HG03280 (cell line): ENCODE measurements at regions not wholly inside any gene's neighbourhood (a gene's known extent, or its start where the extent isn't known, plus 50 kb on each side); places are given as distances from the start of the nearest gene placed in this dataset.

ENCODE experiments used
- ATAC-seq: cut with Tn5 transposase; IDR thresholded peaks from one replicate; pipeline ENCODE4 v1.9.1; 2021; ENCODE audit warnings: mild to moderate bottlenecking, moderate library complexity; ENCODE audit not compliant: unreplicated experiment

GRCh38 chr14:100658181-100658886, 68.4 kb upstream of the DLK1 start:
- no peak for ATAC-seq

GRCh38 chr14:100659345-100660001, 67.2 kb upstream of the DLK1 start:
- ATAC-seq, result no peak

GRCh38 chr14:100660498-100660881, 66.2 kb upstream of the DLK1 start:
- ATAC-seq, result no peak

GRCh38 chr14:100660882-100661635, 65.6 kb upstream of the DLK1 start:
- ATAC-seq, result no peak

- no peak for ATAC-seq
These were observed 63.6 kb upstream of the DLK1 start for GRCh38 chr14:100662879-100663760.

- no peak for ATAC-seq
These were observed 63.0 kb upstream of the DLK1 start for GRCh38 chr14:100663761-100664052.

- no peak for ATAC-seq
These were observed 62.5 kb upstream of the DLK1 start for GRCh38 chr14:100664231-100664630.

- no peak for ATAC-seq
These were observed 61.7 kb upstream of the DLK1 start for GRCh38 chr14:100664841-100665510.

- ATAC-seq, result no peak
These were observed 61.1 kb upstream of the DLK1 start for GRCh38 chr14:100665511-100666032.

GRCh38 chr14:100666403-100666802, 60.3 kb upstream of the DLK1 start:
- no peak for ATAC-seq

GRCh38 chr14:100666851-100667250, 59.8 kb upstream of the DLK1 start:
- ATAC-seq, result no peak

GRCh38 chr14:100667656-100668055, 59.0 kb upstream of the DLK1 start:
- no peak for ATAC-seq

- ATAC-seq, result no peak
These were observed 58.3 kb upstream of the DLK1 start for GRCh38 chr14:100668352-100668751.

- no peak for ATAC-seq
These were observed 57.7 kb upstream of the DLK1 start for GRCh38 chr14:100669011-100669412.

GRCh38 chr14:100669468-100669867, 57.2 kb upstream of the DLK1 start:
- no peak for ATAC-seq

GRCh38 chr14:100670017-100670752, 56.5 kb upstream of the DLK1 start:
- no peak for ATAC-seq

GRCh38 chr14:100670753-100671049, 56.0 kb upstream of the DLK1 start:
- ATAC-seq, result no peak

GRCh38 chr14:100671386-100671901, 55.2 kb upstream of the DLK1 start:
- no peak for ATAC-seq

- ATAC-seq, result no peak
These were observed 54.8 kb upstream of the DLK1 start for GRCh38 chr14:100671906-100672305.
